ENCODE measurements at regions not wholly inside any gene's neighbourhood (a gene's known extent, or its start where the extent isn't known, plus 50 kb on each side); places are given as distances from the start of the nearest gene placed in this dataset.
"Not testable (repeated sequence)": the region's sequence is repeated elsewhere in the genome, so short reads cannot be mapped to it uniquely, and the experiment has no call there.

DNA sequence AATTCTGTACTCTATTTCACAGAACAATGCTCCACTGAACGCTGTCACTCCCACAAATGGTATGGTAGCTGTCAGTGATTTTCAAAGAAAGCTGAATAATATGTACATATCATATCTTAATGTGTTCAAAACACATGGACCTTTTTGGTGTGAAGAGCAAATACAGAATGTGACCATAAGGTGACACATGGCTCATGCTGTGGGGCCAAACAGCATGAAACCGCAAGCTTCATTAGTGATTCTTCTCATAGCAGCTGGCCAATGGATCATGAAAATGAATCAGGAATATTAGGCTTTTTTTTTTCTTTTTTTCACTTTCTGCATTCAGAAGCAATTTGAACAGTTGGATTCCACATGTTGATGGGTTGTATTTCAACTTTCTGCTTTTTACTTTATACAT lies 54.9 kb upstream of the CDH9 start:
- DNase-seq (no peak), ATAC-seq (ENCODE audit: poor library complexity) (no peak)
- no peak overlapping the region for H3K27ac Mint-ChIP-seq
- POLR2A ChIA-PET = no interaction called here
- H3K4me1 Mint-ChIP-seq (ENCODE audit: low read depth) = no peaks in the 10 kb centered on the region
- Histone ChIP-seq H3K27ac (ENCODE audit: low read depth in 1 of 2, low read length in 2 of 2) (no peak overlapping the region), H3K4me3 (ENCODE audit: low read length) (no peak overlapping the region), H3K27me3 (ENCODE audit: control insufficient read depth in 1 of 2, insufficient read depth in 2 of 2, low read length in 2 of 2) (no peaks in the 10 kb centered on the region), H3K36me3 (ENCODE audit: insufficient read depth, low read length) (no peaks in the 10 kb centered on the region), H3K9me3 (ENCODE audit: control insufficient read depth in 1 of 2, insufficient read depth in 1 of 2, low read length in 2 of 2) (peaks cover 0 to 12% of the 10 kb centered on the region in 2 experiments), H3K4me1 (ENCODE audit: insufficient read depth, low read length) (no peaks in the 10 kb centered on the region)
- CTCF ChIA-PET = no interaction called here
- intact Hi-C loops (cut with DNase I, micrococcal nuclease) = no loop called here
- no peaks in the 10 kb centered on the region for H3K27me3 Mint-ChIP-seq
- H3K36me3 Mint-ChIP-seq (ENCODE audit: low read depth) = no peaks in the 10 kb centered on the region
- H3K4me3 Mint-ChIP-seq = no peak overlapping the region
- H3K9me3 Mint-ChIP-seq = peaks cover 3% of the 10 kb centered on the region
- TF ChIP-seq, protein P1, sequence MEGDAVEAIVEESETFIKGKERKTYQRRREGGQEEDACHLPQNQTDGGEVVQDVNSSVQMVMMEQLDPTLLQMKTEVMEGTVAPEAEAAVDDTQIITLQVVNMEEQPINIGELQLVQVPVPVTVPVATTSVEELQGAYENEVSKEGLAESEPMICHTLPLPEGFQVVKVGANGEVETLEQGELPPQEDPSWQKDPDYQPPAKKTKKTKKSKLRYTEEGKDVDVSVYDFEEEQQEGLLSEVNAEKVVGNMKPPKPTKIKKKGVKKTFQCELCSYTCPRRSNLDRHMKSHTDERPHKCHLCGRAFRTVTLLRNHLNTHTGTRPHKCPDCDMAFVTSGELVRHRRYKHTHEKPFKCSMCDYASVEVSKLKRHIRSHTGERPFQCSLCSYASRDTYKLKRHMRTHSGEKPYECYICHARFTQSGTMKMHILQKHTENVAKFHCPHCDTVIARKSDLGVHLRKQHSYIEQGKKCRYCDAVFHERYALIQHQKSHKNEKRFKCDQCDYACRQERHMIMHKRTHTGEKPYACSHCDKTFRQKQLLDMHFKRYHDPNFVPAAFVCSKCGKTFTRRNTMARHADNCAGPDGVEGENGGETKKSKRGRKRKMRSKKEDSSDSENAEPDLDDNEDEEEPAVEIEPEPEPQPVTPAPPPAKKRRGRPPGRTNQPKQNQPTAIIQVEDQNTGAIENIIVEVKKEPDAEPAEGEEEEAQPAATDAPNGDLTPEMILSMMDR (IDR thresholded peaks at IDR 0.05) = no peak

DNA sequence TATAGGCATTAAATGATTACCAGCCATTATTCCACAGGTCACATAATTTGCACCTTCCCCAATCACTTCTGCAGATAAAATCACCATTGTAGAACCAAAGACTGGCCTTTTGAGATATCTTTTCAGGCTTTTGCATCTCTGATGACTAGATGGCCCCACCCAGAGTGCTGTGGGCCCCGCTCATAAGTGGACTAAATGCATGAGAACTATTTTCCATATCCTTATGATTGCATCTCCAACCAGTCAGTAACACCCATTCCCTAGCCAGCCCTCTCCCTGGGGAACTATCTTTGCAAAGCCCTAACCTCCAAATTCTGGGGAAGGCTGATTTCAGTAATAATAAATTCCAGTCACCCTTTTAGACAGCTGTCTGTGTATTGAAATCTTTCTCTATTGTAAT lies 53.5 kb upstream of the CDH9 start:
- H3K4me3 Mint-ChIP-seq = no peak overlapping the region
- H3K27ac ChIP-seq (ENCODE audit: low read depth in 1 of 2, low read length in 2 of 2) = no peak overlapping the region

DNA sequence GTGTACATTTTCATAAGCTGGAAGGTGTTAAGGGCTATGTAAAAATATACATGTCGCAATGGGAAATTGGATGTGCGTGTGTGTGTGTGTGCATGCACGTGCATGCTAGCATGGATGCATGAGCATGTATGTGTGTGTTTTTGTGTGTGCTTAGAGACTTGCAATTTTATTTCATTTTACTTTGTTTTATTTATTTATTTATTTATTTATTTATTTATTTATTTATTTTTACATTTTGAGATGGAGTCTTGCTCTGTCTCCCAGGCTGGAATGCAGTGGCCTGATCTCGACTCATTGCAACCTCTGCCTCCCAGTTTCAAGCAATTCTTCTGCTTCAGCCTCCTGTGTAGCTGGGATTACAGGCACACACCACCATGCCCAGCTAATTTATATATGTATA lies 50.4 kb upstream of the CDH9 start:
- H3K27me3 Mint-ChIP-seq; H3K27me3 ChIP-seq (ENCODE audit: control insufficient read depth in 1 of 2, insufficient read depth in 2 of 2, low read length in 2 of 2); H3K27ac ChIP-seq (ENCODE audit: low read depth in 1 of 2, low read length in 2 of 2); H3K4me1 Mint-ChIP-seq (ENCODE audit: low read depth); H3K27ac Mint-ChIP-seq; H3K4me3 ChIP-seq (ENCODE audit: low read length); H3K36me3 ChIP-seq (ENCODE audit: insufficient read depth, low read length); H3K4me3 Mint-ChIP-seq; H3K4me1 ChIP-seq (ENCODE audit: insufficient read depth, low read length); H3K36me3 Mint-ChIP-seq (ENCODE audit: low read depth); H3K9me3 Mint-ChIP-seq; POLR2A ChIA-PET; CTCF ChIA-PET; intact Hi-C loops (cut with DNase I, micrococcal nuclease); ATAC-seq (ENCODE audit: poor library complexity); DNase-seq: not testable (repeated sequence)
- peaks cover 0 to 11% of the 10 kb centered on the region in 2 experiments for H3K9me3 ChIP-seq (ENCODE audit: control insufficient read depth in 1 of 2, insufficient read depth in 1 of 2, low read length in 2 of 2)

More for the DNA sequence above, 53.5 kb upstream of the CDH9 start:
- DNase-seq (no peak), ATAC-seq (ENCODE audit: poor library complexity) (no peak)
- H3K9me3 ChIP-seq (ENCODE audit: control insufficient read depth in 1 of 2, insufficient read depth in 1 of 2, low read length in 2 of 2) = peaks cover 0 to 12% of the 10 kb centered on the region in 2 experiments
- intact Hi-C loops (cut with DNase I, micrococcal nuclease) = no loop called here
- Mint-ChIP-seq H3K36me3 (ENCODE audit: low read depth) (no peaks in the 10 kb centered on the region), H3K4me1 (ENCODE audit: low read depth) (no peaks in the 10 kb centered on the region), H3K27me3 (no peaks in the 10 kb centered on the region), H3K27ac (no peak overlapping the region), H3K9me3 (peaks cover 3% of the 10 kb centered on the region)
- ChIA-PET POLR2A (no interaction called here), CTCF (no interaction called here)
- TF ChIP-seq, protein P1 (IDR thresholded peaks at IDR 0.05) = no peak
- no peaks in the 10 kb centered on the region for H3K36me3 ChIP-seq (ENCODE audit: insufficient read depth, low read length)
- H3K4me1 ChIP-seq (ENCODE audit: insufficient read depth, low read length) = no peaks in the 10 kb centered on the region
- H3K27me3 ChIP-seq (ENCODE audit: control insufficient read depth in 1 of 2, insufficient read depth in 2 of 2, low read length in 2 of 2) = no peaks in the 10 kb centered on the region
- H3K4me3 ChIP-seq (ENCODE audit: low read length) = no peak overlapping the region

All from CD4-positive, alpha-beta T cell (primary cell).